Neural progenitor cell (in vitro differentiated cells): ENCODE measurements at regions not wholly inside any gene's neighbourhood (a gene's known extent, or its start where the extent isn't known, plus 50 kb on each side); places are given as distances from the start of the nearest gene placed in this dataset.
A peak's percentile ranks its signal among the peaks of the same experiment; 100 is the strongest.

Experiments
- DNase-seq: peaks from one replicate; pipeline ENCODE4 v3.0.0-alpha.2; 2016; ENCODE audit warnings: low spot score
- H2AFZ ChIP-seq: fragments of 200-600 bp; sonication (generic); replicated peaks from 2 replicates; pipeline ENCODE4 v1.6.1; 2016; ENCODE audit warnings: antibody characterized with exemption
- H3F3A ChIP-seq: fragments of 200-600 bp; sonication (generic); 2 replicates; pipeline ENCODE4 v1.6.1; 2016; ENCODE audit warnings: antibody characterized with exemption, low read depth
- H3K27ac ChIP-seq: fragments of 200-600 bp; sonication (generic); 2 replicates; pipeline ENCODE4 v1.5.1; 2016; ENCODE audit warnings: mild to moderate bottlenecking
- H3K27me3 ChIP-seq: fragments of 200-600 bp; sonication (generic); 2 replicates; pipeline ENCODE4 v1.6.1; 2016; ENCODE audit warnings: mild to moderate bottlenecking, moderate library complexity
- H3K36me3 ChIP-seq: fragments of 200-600 bp; sonication (generic); 2 replicates; pipeline ENCODE4 v1.5.1; 2016
- H3K4me1 ChIP-seq: fragments of 200-600 bp; sonication (generic); 2 replicates; pipeline ENCODE4 v1.6.1; 2016; ENCODE audit warnings: mixed run types
- H3K4me2 ChIP-seq: fragments of 200-600 bp; sonication (generic); 2 replicates; pipeline ENCODE4 v1.6.1; 2016
- H3K4me3 ChIP-seq: fragments of 200-600 bp; sonication (generic); 2 replicates; pipeline ENCODE4 v1.5.1; 2016
- H3K79me2 ChIP-seq: fragments of 200-600 bp; sonication (generic); 2 replicates; pipeline ENCODE4 v1.6.1; 2016; ENCODE audit warnings: low read depth
- H3K9ac ChIP-seq: fragments of 200-600 bp; sonication (generic); 2 replicates; pipeline ENCODE4 v1.6.1; 2016
- H3K9me3 ChIP-seq: fragments of 200-600 bp; sonication (generic); 2 replicates; pipeline ENCODE4 v1.5.1; 2016; ENCODE audit warnings: low read depth
- H4K20me1 ChIP-seq: fragments of 200-600 bp; sonication (generic); 2 replicates; pipeline ENCODE4 v1.6.1; 2016; ENCODE audit warnings: low read depth
- H3K27ac Mint-ChIP-seq: 3 replicates; pipeline ENCODE4 v1.8.0; 2021; ENCODE audit warnings: mixed read lengths
- H3K27me3 Mint-ChIP-seq: 2 replicates; pipeline ENCODE4 v1.8.0; 2022; ENCODE audit warnings: low read depth, mild to moderate bottlenecking, inconsistent platforms, moderate library complexity, mixed read lengths; ENCODE audit not compliant: insufficient read depth
- H3K36me3 Mint-ChIP-seq: 3 replicates; pipeline ENCODE4 v1.8.0; 2021; ENCODE audit warnings: mixed read lengths
- H3K4me1 Mint-ChIP-seq: 3 replicates; pipeline ENCODE4 v1.8.0; 2021; ENCODE audit warnings: mixed read lengths
- H3K4me3 Mint-ChIP-seq: 3 replicates; pipeline ENCODE4 v1.8.0; 2021; ENCODE audit warnings: mild to moderate bottlenecking, moderate library complexity, mixed read lengths
- H3K9me3 Mint-ChIP-seq: 3 replicates; pipeline ENCODE4 v1.8.0; 2020; ENCODE audit warnings: mixed read lengths
- EZH2 ChIP-seq: fragments of 200-600 bp; sonication (generic); IDR thresholded peaks from 2 replicates; pipeline ENCODE4 v1.6.1; 2017; ENCODE audit warnings: antibody characterized with exemption, mild to moderate bottlenecking, moderate library complexity
- EZH2phosphoT487 ChIP-seq: fragments of 200-600 bp; sonication (generic); IDR thresholded peaks from 2 replicates; pipeline ENCODE4 v1.6.1; 2017; ENCODE audit warnings: antibody characterized with exemption
- TF ChIP-seq, protein P1 (sequence below): fragments of 200-600 bp; sonication (generic); IDR thresholded peaks from 2 replicates; pipeline ENCODE4 v1.5.1; 2017; ENCODE audit warnings: antibody characterized with exemption, mild to moderate bottlenecking

DNA sequence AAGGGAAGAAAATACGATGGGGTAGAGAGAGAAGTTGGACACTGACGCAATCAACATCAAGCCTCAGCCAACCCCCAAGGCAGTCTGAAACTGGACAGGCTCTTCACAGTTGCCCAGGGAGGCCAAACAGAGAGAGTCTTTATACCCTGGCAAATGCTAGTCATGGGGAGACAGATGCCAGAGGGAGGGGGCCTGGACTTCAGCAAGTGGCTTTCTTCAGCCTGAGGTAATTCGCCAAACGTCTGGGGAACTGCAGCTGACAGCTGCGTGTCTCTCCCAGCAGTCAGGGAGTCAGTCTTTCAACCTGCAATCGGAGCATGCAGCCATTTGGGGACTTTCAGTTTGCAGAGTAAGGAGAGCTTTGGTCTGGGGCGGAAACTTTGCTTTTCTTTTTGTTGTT is 521.6 kb downstream of the TRIML1 start:
- TF ChIP-seq, protein P1, sequence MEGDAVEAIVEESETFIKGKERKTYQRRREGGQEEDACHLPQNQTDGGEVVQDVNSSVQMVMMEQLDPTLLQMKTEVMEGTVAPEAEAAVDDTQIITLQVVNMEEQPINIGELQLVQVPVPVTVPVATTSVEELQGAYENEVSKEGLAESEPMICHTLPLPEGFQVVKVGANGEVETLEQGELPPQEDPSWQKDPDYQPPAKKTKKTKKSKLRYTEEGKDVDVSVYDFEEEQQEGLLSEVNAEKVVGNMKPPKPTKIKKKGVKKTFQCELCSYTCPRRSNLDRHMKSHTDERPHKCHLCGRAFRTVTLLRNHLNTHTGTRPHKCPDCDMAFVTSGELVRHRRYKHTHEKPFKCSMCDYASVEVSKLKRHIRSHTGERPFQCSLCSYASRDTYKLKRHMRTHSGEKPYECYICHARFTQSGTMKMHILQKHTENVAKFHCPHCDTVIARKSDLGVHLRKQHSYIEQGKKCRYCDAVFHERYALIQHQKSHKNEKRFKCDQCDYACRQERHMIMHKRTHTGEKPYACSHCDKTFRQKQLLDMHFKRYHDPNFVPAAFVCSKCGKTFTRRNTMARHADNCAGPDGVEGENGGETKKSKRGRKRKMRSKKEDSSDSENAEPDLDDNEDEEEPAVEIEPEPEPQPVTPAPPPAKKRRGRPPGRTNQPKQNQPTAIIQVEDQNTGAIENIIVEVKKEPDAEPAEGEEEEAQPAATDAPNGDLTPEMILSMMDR: no peak
- TF ChIP-seq EZH2phosphoT487: no peak
- TF ChIP-seq EZH2: no peak
- peak overlapping the region; percentile 73 for H2AFZ ChIP-seq
- H3K4me2 ChIP-seq: no peak overlapping the region
- Mint-ChIP-seq H3K27ac (no peak overlapping the region), H3K36me3 (no peaks in the 10 kb centered on the region), H3K4me1 (no peaks in the 10 kb centered on the region), H3K9me3 (no peaks in the 10 kb centered on the region), H3K4me3 (no peak overlapping the region), H3K27me3 (no peaks in the 10 kb centered on the region)
- H4K20me1 ChIP-seq: no peaks in the 10 kb centered on the region
- H3F3A ChIP-seq: no peaks in the 10 kb centered on the region
- no peak overlapping the region for H3K9ac ChIP-seq
- H3K79me2 ChIP-seq: no peaks in the 10 kb centered on the region
- H3K27ac ChIP-seq: no peak overlapping the region
- no peak for DNase-seq
- H3K4me1 ChIP-seq: peaks cover 8% of the 10 kb centered on the region
- no peak overlapping the region for H3K4me3 ChIP-seq
- no peaks in the 10 kb centered on the region for H3K9me3 ChIP-seq
- no peaks in the 10 kb centered on the region for H3K36me3 ChIP-seq
- H3K27me3 ChIP-seq: no peaks in the 10 kb centered on the region

DNA sequence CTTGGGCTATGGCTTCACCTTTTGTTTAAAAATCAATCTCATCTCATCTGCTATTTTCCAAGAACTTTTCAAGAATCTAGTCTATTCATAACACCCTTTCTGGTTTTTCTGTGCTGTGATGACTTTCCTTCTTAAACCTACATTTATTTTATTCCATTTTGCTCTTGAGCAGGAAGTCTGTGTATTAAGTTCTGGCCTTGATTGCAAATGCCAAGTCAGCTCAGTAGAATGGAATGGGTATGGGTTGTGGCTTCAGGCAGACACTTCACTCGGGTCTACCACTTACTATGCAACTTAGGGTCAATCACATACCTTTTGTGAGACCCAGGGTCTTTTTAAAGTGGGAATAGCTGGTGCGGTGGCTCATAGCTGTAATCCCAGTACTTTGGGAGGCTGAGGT is 522.3 kb downstream of the TRIML1 start:
- Mint-ChIP-seq H3K4me1 (no peaks in the 10 kb centered on the region), H3K4me3 (no peak overlapping the region), H3K27ac (no peak overlapping the region), H3K27me3 (no peaks in the 10 kb centered on the region), H3K36me3 (no peaks in the 10 kb centered on the region), H3K9me3 (no peaks in the 10 kb centered on the region)
- no peaks in the 10 kb centered on the region for H3K36me3 ChIP-seq
- H2AFZ ChIP-seq: no peak overlapping the region
- no peak overlapping the region for H3K27ac ChIP-seq
- H3K4me2 ChIP-seq: no peak overlapping the region
- H3F3A ChIP-seq: no peaks in the 10 kb centered on the region
- TF ChIP-seq EZH2phosphoT487: no peak
- TF ChIP-seq EZH2: no peak
- TF ChIP-seq, protein P1: no peak
- no peak overlapping the region for H3K9ac ChIP-seq
- no peak for DNase-seq
- H3K9me3 ChIP-seq: no peaks in the 10 kb centered on the region
- H3K27me3 ChIP-seq: no peaks in the 10 kb centered on the region
- peaks cover 9% of the 10 kb centered on the region for H3K4me1 ChIP-seq
- H3K79me2 ChIP-seq: no peaks in the 10 kb centered on the region
- no peaks in the 10 kb centered on the region for H4K20me1 ChIP-seq
- H3K4me3 ChIP-seq: no peak overlapping the region

DNA sequence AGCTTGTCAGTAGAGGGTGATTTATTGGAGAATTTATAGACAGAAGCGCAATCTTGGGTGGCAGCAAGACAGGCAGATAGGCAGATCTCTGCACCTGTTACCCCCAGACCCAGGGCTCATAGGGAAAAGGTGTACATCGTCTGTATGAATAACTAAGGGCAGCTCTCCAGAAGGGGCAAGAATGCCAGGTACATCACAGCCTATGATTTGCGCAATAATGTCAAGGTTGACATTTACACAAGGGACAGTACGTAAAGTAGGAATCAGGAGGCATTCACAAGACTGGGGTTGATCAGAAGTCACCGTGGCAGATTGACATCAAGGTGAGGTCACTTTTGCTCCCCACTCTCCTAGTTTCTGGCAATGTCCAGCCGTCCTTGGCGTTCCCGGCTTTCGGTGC is 524.1 kb downstream of the TRIML1 start:
- no peaks in the 10 kb centered on the region for H3F3A ChIP-seq

More for the DNA sequence above, 524.1 kb downstream of the TRIML1 start:
- Mint-ChIP-seq H3K4me1 (no peaks in the 10 kb centered on the region), H3K4me3 (no peak overlapping the region), H3K36me3 (no peaks in the 10 kb centered on the region), H3K27me3 (no peaks in the 10 kb centered on the region), H3K9me3 (no peaks in the 10 kb centered on the region), H3K27ac (no peak overlapping the region)
- no peak overlapping the region for H2AFZ ChIP-seq
- no peak for DNase-seq
- H3K27me3 ChIP-seq: no peaks in the 10 kb centered on the region
- H3K79me2 ChIP-seq: no peaks in the 10 kb centered on the region
- H3K4me1 ChIP-seq: peaks cover 9% of the 10 kb centered on the region
- H3K4me2 ChIP-seq: no peak overlapping the region
- H3K36me3 ChIP-seq: no peaks in the 10 kb centered on the region
- H3K9ac ChIP-seq: no peak overlapping the region
- H3K4me3 ChIP-seq: no peak overlapping the region
- TF ChIP-seq EZH2 (no peak), EZH2phosphoT487 (no peak)
- TF ChIP-seq, protein P1: no peak
- H3K27ac ChIP-seq: no peak overlapping the region
- no peaks in the 10 kb centered on the region for H3K9me3 ChIP-seq
- no peaks in the 10 kb centered on the region for H4K20me1 ChIP-seq
